ENCODE measurements at regions not wholly inside any gene's neighbourhood (a gene's known extent, or its start where the extent isn't known, plus 50 kb on each side); places are given as distances from the start of the nearest gene placed in this dataset.

DNA sequence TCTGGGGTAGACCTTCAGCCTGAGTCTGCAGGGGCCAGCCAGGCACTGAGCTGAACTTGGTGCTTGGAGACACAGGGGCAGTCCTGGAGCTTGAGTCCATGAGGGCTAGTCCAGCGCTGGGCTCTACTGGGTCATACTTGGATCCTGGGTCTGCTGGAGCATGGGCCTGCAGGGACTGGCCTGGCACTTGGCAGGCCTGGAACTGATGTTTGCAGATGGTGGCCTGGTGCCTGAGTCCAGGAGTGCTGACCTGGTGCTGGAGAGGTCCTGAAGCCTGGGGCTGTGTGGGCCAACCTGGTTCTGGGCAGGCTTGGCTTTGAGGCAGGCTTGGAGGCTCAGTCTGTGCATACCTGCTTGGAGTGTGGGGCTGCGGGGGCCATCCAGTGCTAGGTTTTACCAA, 143.4 kb upstream of the DSCAM start:
- Mint-ChIP-seq H3K4me3 (no peak overlapping the region), H3K27ac (no peak overlapping the region), H3K4me1 (no peaks in the 10 kb centered on the region), H3K9me3 (ENCODE audit: insufficient read depth) (no peaks in the 10 kb centered on the region), H3K27me3 (no peaks in the 10 kb centered on the region)
- H3K36me3 ChIP-seq (replicated peaks in 1 of 2; ENCODE audit: control extremely low read depth in 1 of 2, control insufficient read depth in 1 of 2, extremely low read depth in 1 of 2, insufficient read depth in 2 of 2, low read length in 1 of 2), result no peaks in the 10 kb centered on the region
- H3K4me3 ChIP-seq (ENCODE audit: control extremely low read depth in 1 of 5, extremely low read depth in 1 of 5, insufficient read depth in 1 of 5, low read depth in 2 of 5, low read length in 4 of 5), result no peak overlapping the region
- TF ChIP-seq, protein P1, sequence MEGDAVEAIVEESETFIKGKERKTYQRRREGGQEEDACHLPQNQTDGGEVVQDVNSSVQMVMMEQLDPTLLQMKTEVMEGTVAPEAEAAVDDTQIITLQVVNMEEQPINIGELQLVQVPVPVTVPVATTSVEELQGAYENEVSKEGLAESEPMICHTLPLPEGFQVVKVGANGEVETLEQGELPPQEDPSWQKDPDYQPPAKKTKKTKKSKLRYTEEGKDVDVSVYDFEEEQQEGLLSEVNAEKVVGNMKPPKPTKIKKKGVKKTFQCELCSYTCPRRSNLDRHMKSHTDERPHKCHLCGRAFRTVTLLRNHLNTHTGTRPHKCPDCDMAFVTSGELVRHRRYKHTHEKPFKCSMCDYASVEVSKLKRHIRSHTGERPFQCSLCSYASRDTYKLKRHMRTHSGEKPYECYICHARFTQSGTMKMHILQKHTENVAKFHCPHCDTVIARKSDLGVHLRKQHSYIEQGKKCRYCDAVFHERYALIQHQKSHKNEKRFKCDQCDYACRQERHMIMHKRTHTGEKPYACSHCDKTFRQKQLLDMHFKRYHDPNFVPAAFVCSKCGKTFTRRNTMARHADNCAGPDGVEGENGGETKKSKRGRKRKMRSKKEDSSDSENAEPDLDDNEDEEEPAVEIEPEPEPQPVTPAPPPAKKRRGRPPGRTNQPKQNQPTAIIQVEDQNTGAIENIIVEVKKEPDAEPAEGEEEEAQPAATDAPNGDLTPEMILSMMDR (IDR thresholded peaks at IDR 0.05), result no peak
- TF ChIP-seq EZH2 (IDR thresholded peaks at IDR 0.05; ENCODE audit: borderline replicate concordance, insufficient read depth, low read depth, low read length, poor library complexity, severe bottlenecking), result no peak
- no peak overlapping the region for H3K4me2 ChIP-seq (replicated peaks; ENCODE audit: low read depth, low read length, poor library complexity, severe bottlenecking)
- H3K27me3 ChIP-seq (replicated peaks in 1 of 4; ENCODE audit: control extremely low read depth in 1 of 4, control insufficient read depth in 3 of 4, insufficient read depth in 4 of 4, low read length in 3 of 4), result no peaks in the 10 kb centered on the region
- H3K27ac ChIP-seq (ENCODE audit: low read length in 2 of 2), result no peak overlapping the region
- 100% methylated on average over 2 of the region's 2 CpGs for WGBS (ENCODE audit: insufficient coverage)
- no peaks in the 10 kb centered on the region for H3K4me1 ChIP-seq (ENCODE audit: control insufficient read depth in 2 of 2, insufficient read depth in 2 of 2, low read length in 2 of 2)
- no peaks in the 10 kb centered on the region for H4K20me1 ChIP-seq (ENCODE audit: control insufficient read depth, insufficient read depth, low read length, poor library complexity, severe bottlenecking)
- ChIA-PET POLR2A (no interaction called here), CTCF (no interaction called here)
- intact Hi-C loops (cut with micrococcal nuclease), result no loop called here
- no peak overlapping the region for H3K9ac ChIP-seq (ENCODE audit: low read length)
- no peaks in the 10 kb centered on the region for H3K79me2 ChIP-seq (ENCODE audit: control insufficient read depth, insufficient read depth, low read length)
- ATAC-seq (ENCODE audit: low read depth), result no peak
- no peak overlapping the region for H2AFZ ChIP-seq (ENCODE audit: insufficient read depth, low read depth, low read length, poor library complexity, severe bottlenecking)
- DNase-seq, result no peak
- no peaks in the 10 kb centered on the region for H3K9me3 ChIP-seq (ENCODE audit: control extremely low read depth in 1 of 3, control insufficient read depth in 2 of 3, insufficient read depth in 1 of 3, low read length in 2 of 3)

DNA sequence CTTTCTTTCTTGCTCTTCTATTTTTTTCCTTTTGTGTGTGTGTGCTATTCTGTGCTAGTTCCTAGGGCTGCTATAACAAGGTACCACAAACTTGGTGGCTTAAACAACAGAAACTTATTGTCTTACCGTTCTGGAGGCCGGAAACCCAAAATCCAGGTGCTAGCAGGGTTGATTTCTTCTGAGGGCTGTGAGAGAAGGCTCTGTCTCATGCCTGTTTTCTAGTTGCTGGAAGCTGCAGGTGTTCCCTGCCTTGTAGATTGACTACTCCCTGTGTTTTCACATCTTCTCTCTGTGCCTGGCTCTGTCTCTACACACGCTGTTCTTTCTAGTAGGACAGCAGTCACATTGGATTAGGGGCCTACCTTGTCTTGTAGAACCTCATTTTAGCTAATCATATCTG, 150.9 kb upstream of the DSCAM start:
- peaks cover 0 to 8% (median 6%) of the 10 kb centered on the region in 3 donors for H3K9me3 ChIP-seq (ENCODE audit: control extremely low read depth in 1 of 3, control insufficient read depth in 2 of 3, insufficient read depth in 1 of 3, low read length in 2 of 3)
- no peak overlapping the region for H3K27ac ChIP-seq (ENCODE audit: low read length in 2 of 2)
- H3K4me1 ChIP-seq (ENCODE audit: control insufficient read depth in 2 of 2, insufficient read depth in 2 of 2, low read length in 2 of 2), result no peaks in the 10 kb centered on the region
- ATAC-seq (ENCODE audit: low read depth) (no peak), DNase-seq (no peak)
- Mint-ChIP-seq H3K4me3 (no peak overlapping the region), H3K9me3 (ENCODE audit: insufficient read depth) (peaks cover 2% of the 10 kb centered on the region), H3K4me1 (no peaks in the 10 kb centered on the region), H3K27me3 (no peaks in the 10 kb centered on the region), H3K27ac (no peak overlapping the region)
- H3K79me2 ChIP-seq (ENCODE audit: control insufficient read depth, insufficient read depth, low read length), result no peaks in the 10 kb centered on the region
- intact Hi-C loops (cut with micrococcal nuclease), result no loop called here
- no peak overlapping the region for H3K4me2 ChIP-seq (replicated peaks; ENCODE audit: low read depth, low read length, poor library complexity, severe bottlenecking)
- ChIA-PET CTCF (no interaction called here), POLR2A (no interaction called here)
- no peak overlapping the region for H3K9ac ChIP-seq (ENCODE audit: low read length)
- WGBS (ENCODE audit: insufficient coverage), result 72% methylated on average over 2 of the region's 3 CpGs
- TF ChIP-seq, protein P1 (IDR thresholded peaks at IDR 0.05), result no peak
- no peak for TF ChIP-seq EZH2 (IDR thresholded peaks at IDR 0.05; ENCODE audit: borderline replicate concordance, insufficient read depth, low read depth, low read length, poor library complexity, severe bottlenecking)
- no peak overlapping the region for H3K4me3 ChIP-seq (ENCODE audit: control extremely low read depth in 1 of 5, extremely low read depth in 1 of 5, insufficient read depth in 1 of 5, low read depth in 2 of 5, low read length in 4 of 5)
- H2AFZ ChIP-seq (ENCODE audit: insufficient read depth, low read depth, low read length, poor library complexity, severe bottlenecking), result no peak overlapping the region
- H3K27me3 ChIP-seq (replicated peaks in 1 of 4; ENCODE audit: control extremely low read depth in 1 of 4, control insufficient read depth in 3 of 4, insufficient read depth in 4 of 4, low read length in 3 of 4), result no peaks in the 10 kb centered on the region
- H4K20me1 ChIP-seq (ENCODE audit: control insufficient read depth, insufficient read depth, low read length, poor library complexity, severe bottlenecking), result no peaks in the 10 kb centered on the region
- H3K36me3 ChIP-seq (replicated peaks in 1 of 2; ENCODE audit: control extremely low read depth in 1 of 2, control insufficient read depth in 1 of 2, extremely low read depth in 1 of 2, insufficient read depth in 2 of 2, low read length in 1 of 2), result no peaks in the 10 kb centered on the region
